ENCODE measurements at regions not wholly inside any gene's neighbourhood (a gene's known extent, or its start where the extent isn't known, plus 50 kb on each side); places are given as distances from the start of the nearest gene placed in this dataset.

DNA sequence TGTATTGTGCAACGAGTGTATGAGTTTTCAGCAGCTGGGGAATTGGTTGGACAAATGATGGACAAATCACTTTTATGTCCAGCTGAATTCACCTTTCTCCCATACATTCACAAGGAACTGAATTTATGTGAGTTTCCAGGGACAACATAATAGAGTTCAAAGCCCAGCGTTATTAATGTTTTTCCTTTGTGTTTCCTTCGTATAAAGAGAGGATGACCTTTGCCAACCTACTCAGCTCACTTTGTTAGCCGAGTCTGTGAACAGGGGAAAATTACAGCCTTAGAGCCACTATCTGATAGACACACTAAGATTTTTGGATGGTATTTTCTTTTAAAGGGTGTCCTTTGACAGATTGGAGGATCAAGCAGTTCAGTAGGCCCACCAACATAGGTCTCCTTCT, 352.5 kb downstream of the KIF4B start:
- TF ChIP-seq, protein P1, sequence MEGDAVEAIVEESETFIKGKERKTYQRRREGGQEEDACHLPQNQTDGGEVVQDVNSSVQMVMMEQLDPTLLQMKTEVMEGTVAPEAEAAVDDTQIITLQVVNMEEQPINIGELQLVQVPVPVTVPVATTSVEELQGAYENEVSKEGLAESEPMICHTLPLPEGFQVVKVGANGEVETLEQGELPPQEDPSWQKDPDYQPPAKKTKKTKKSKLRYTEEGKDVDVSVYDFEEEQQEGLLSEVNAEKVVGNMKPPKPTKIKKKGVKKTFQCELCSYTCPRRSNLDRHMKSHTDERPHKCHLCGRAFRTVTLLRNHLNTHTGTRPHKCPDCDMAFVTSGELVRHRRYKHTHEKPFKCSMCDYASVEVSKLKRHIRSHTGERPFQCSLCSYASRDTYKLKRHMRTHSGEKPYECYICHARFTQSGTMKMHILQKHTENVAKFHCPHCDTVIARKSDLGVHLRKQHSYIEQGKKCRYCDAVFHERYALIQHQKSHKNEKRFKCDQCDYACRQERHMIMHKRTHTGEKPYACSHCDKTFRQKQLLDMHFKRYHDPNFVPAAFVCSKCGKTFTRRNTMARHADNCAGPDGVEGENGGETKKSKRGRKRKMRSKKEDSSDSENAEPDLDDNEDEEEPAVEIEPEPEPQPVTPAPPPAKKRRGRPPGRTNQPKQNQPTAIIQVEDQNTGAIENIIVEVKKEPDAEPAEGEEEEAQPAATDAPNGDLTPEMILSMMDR (conservative IDR thresholded peaks at IDR 0.05 in 1 of 2, IDR thresholded peaks at IDR 0.05 in 1 of 2; ENCODE audit: extremely low read depth in 1 of 2, insufficient read depth in 1 of 2, low read depth in 1 of 2, low read length in 2 of 2): no peak
- TF ChIP-seq EZH2 (IDR thresholded peaks at IDR 0.05; ENCODE audit: borderline replicate concordance, low read length): no peak
